ENCODE measurements at regions not wholly inside any gene's neighbourhood (a gene's known extent, or its start where the extent isn't known, plus 50 kb on each side); places are given as distances from the start of the nearest gene placed in this dataset.

GRCh38 chr6:94350833-94351232 lies 931.5 kb upstream of the EPHA7 start:
- no peak for TF ChIP-seq CTCF (IDR thresholded peaks at IDR 0.05)
- no peak for TF ChIP-seq POLR2A (IDR thresholded peaks at IDR 0.05)
